HUES64 (cell line): ENCODE measurements at regions not wholly inside any gene's neighbourhood (a gene's known extent, or its start where the extent isn't known, plus 50 kb on each side); places are given as distances from the start of the nearest gene placed in this dataset.
"Not testable (repeated sequence)": the region's sequence is repeated elsewhere in the genome, so short reads cannot be mapped to it uniquely, and the experiment has no call there.

Source experiments
- H3K27ac ChIP-seq: 2 replicates; pipeline ENCODE4 v1.7.0; 2013; ENCODE audit warnings: low read depth, low read length, inconsistent platforms
- H3K27me3 ChIP-seq: 2 replicates; pipeline ENCODE4 v1.6.1; 2013; ENCODE audit warnings: mild to moderate bottlenecking, low read length; ENCODE audit not compliant: insufficient read depth
- H3K36me3 ChIP-seq: 2 replicates; pipeline ENCODE4 v1.6.1; 2013; ENCODE audit warnings: mild to moderate bottlenecking, low read length; ENCODE audit not compliant: insufficient read depth
- H3K4me1 ChIP-seq: 2 replicates; pipeline ENCODE4 v1.6.1; 2013; ENCODE audit warnings: mild to moderate bottlenecking, low read length, moderate library complexity; ENCODE audit not compliant: insufficient read depth
- H3K4me3 ChIP-seq: 2 replicates; pipeline ENCODE4 v1.5.1; 2013; ENCODE audit warnings: mild to moderate bottlenecking, low read length, moderate library complexity
- H3K9ac ChIP-seq: 2 replicates; pipeline ENCODE4 v1.6.1; 2013; ENCODE audit warnings: mild to moderate bottlenecking, low read depth, low read length
- H3K9me3 ChIP-seq: 2 replicates; pipeline ENCODE4 v1.6.1; 2013; ENCODE audit warnings: low read depth, low read length; ENCODE audit not compliant: insufficient read depth
- WGBS: fragments of 150-250, 120-280 bp; methylation state at CpG from one replicate; pipeline ENCODE4 v1.1.7; 2013; ENCODE audit warnings: missing lambda C conversion rate; 5-methylcytosine and 5-hydroxymethylcytosine counted together

DNA sequence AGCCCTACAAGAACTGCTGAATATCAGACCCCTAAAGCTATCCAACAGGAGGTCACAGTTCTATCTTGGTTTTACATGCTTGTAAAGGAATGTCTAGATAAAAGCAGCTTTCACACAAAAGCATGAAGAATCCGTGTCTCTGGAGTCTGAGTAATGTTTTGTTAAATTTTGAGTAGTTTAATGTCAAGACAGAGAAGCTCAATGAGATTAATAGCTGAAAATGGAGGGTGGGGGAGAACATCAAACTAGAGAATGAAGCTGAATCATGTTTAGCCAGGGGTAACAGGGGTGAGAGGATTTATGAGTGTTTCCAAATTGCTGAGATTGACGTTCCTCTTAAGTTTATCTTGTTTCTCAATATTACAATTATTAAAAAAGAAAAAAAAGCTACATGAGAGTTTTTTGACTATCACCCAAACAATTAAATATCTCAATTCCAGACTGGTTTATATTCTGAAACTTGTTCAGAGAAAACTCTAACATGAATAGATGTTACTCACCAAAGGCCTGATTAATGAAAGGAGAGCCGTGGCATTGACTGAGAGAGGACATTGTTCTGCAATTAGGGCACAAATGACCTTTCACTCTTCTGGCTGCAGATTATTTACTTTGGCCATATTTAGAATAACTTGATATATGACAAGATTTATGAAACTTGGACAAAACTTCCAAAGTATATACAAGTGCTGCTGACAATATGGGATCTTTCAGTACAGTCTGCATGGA is 266.4 kb upstream of the ETAA1 start:
- Histone ChIP-seq H3K4me1 (no peaks in the 10 kb centered on the region), H3K27ac (no peak overlapping the region), H3K36me3 (no peaks in the 10 kb centered on the region), H3K27me3 (no peaks in the 10 kb centered on the region), H3K9ac (no peak overlapping the region), H3K4me3 (no peak overlapping the region), H3K9me3 (no peaks in the 10 kb centered on the region)
- WGBS: 92% methylated on average over 2 of the region's 3 CpGs

DNA sequence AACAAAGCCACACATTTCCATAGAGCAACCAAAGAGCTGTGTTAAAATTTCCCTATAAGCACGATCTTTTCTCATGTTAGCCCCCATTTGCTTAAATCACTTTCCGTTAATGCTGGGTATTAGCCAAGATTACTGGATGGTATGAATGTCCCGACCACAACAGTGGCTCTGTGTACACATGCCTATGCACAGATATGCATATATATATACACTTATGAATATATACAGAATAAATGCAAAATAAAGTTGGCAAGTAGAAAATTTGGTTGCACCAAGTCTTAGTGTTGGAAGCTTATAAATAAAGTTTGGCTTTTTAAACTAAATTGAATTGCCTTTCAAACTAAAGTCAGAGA is 265.9 kb upstream of the ETAA1 start:
- Histone ChIP-seq H3K36me3 (no peaks in the 10 kb centered on the region), H3K9me3 (no peaks in the 10 kb centered on the region), H3K4me3 (no peak overlapping the region), H3K9ac (no peak overlapping the region), H3K27ac (no peak overlapping the region), H3K4me1 (no peaks in the 10 kb centered on the region), H3K27me3 (no peaks in the 10 kb centered on the region)
- 100% methylated on average over 1 of the region's 3 CpGs for WGBS

DNA sequence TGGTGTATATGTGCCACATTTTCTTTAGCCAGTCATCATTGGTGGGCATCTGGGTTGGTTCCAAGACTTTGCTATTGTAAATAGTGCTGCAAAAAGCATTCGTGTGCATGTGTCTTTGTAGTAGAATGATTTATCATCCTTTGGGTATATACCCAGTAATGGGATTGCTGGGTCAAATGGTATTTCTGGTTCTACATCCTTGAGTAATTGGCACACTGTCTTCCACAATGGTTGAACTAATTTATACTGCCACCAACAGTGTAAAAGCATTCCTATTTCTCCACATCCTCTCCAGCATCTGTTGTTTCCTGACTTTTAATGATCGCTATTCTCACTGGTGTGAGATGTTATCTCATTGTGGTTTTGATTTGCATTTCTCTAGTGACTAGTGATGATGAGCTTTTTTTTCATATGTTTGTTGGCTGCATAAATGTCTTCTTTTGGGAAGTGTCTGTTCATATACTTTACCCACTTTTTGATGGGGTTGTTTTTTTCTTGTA is 264.6 kb upstream of the ETAA1 start:
- not testable (repeated sequence) for H3K4me1 ChIP-seq, H3K27ac ChIP-seq, H3K9me3 ChIP-seq, H3K36me3 ChIP-seq, H3K9ac ChIP-seq, H3K27me3 ChIP-seq, H3K4me3 ChIP-seq
- WGBS: 97% methylated on average over 2 of the region's 2 CpGs

DNA sequence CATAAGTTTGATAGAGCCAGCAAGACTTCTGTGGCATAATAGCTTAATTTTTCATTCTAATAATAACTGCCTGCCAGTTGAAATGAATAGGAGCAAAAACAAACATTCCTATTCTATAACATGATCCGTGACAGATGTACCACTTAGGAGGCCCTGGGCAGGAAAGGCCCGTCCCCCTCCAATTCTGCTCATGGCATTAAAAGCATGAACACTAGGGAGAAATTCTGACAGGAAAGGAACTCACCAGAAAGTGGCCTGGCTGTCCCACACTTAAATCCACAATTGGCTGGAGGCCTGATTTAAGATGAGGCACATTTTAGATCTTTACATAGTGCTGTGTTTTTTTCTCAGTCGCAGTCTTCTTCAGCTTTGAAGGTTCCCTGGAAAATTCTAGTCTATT is 261.9 kb upstream of the ETAA1 start:
- Histone ChIP-seq H3K4me1 (no peaks in the 10 kb centered on the region), H3K9me3 (no peaks in the 10 kb centered on the region), H3K36me3 (no peaks in the 10 kb centered on the region), H3K27me3 (no peaks in the 10 kb centered on the region), H3K27ac (no peak overlapping the region), H3K4me3 (no peak overlapping the region), H3K9ac (no peak overlapping the region)
- 92% methylated on average over 3 of the region's 3 CpGs for WGBS

DNA sequence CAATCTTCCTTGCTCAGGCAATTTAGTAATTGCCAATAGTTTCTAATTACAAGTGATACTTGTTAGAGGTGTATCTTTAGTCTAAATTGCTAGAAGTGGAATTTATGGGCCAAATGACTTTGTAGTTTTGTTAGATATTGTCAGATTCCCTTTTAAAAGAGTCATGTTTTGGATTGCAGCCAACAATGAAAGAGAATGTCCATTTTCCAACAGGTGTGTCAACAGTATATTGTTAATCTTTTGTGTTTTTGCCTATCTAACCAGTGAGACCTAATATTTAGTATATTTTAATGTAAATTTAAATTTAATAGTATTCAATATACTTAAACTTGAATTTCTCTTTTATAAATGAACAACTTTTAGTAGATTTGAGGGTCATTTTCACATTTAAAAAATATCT is 259.4 kb upstream of the ETAA1 start:
- no peak overlapping the region for H3K27ac ChIP-seq
- no peaks in the 10 kb centered on the region for H3K36me3 ChIP-seq
- no peaks in the 10 kb centered on the region for H3K4me1 ChIP-seq
- no peak overlapping the region for H3K9ac ChIP-seq
- H3K27me3 ChIP-seq: no peaks in the 10 kb centered on the region
- no peak overlapping the region for H3K4me3 ChIP-seq
- no peaks in the 10 kb centered on the region for H3K9me3 ChIP-seq

DNA sequence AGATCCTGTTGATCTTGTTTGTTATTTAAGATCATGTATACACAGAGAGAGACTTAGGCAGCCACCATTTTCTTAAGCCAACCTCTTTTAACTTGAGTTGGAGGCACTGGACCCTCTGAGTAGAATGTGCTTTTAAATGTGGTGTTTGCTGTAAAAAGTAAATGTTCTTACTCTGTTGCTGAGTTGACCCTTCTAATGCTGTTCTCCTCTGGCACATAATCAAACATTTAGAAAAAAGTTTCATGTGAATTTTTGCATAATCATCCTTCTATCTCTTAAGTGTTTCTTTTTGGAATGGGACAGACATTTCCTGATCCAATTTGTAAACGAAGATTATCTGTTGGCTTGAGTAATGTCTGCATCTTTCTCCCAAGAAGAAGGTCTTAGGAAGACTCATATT is 255.1 kb upstream of the ETAA1 start:
- Histone ChIP-seq H3K4me1 (no peaks in the 10 kb centered on the region), H3K9ac (no peak overlapping the region), H3K4me3 (no peak overlapping the region), H3K27me3 (no peaks in the 10 kb centered on the region), H3K36me3 (no peaks in the 10 kb centered on the region), H3K27ac (no peak overlapping the region), H3K9me3 (no peaks in the 10 kb centered on the region)
- WGBS: 100% methylated on average over 1 of the region's 1 CpG

DNA sequence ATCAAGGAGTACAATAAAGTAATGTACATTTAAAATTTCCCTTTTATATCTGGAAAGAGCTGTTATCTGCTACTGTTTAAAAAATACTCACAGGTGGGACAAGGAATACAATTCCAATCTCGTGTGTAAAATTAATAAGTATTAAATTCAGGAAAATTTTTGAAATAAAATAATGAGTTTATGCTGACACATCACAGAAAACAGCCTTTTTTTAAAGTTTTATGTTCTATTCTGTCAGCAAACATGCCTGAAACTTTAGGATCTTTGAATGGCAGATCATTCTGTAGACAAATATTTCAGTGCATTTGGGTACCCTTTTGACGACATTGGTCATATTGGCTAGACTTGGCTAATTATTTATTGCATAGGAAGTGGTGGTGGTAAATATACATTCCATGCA is 254.4 kb upstream of the ETAA1 start:
- H3K9me3 ChIP-seq: no peaks in the 10 kb centered on the region
- H3K9ac ChIP-seq: no peak overlapping the region
- H3K36me3 ChIP-seq: no peaks in the 10 kb centered on the region
- no peaks in the 10 kb centered on the region for H3K4me1 ChIP-seq
- no peak overlapping the region for H3K4me3 ChIP-seq
- 97% methylated on average over 1 of the region's 2 CpGs for WGBS
- no peak overlapping the region for H3K27ac ChIP-seq
- no peaks in the 10 kb centered on the region for H3K27me3 ChIP-seq

DNA sequence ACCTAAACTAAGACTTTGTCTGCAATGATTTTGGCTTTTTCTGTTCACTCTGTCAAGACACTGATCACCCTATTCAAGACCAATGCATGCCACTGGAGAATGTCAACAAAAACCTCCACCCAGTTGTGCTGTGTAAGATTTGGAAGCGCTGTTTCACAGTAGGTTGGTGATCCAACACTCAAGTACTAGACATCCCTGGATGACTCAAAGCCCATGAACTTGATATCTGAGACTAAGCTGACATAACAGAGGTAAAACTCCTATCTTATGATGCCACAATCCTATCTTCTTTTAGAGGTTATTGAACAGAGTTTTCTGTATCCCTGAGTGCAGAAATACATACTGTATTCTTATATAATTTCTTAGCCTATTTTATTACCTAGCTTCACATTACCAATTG is 251.3 kb upstream of the ETAA1 start:
- no peak overlapping the region for H3K9ac ChIP-seq

DNA sequence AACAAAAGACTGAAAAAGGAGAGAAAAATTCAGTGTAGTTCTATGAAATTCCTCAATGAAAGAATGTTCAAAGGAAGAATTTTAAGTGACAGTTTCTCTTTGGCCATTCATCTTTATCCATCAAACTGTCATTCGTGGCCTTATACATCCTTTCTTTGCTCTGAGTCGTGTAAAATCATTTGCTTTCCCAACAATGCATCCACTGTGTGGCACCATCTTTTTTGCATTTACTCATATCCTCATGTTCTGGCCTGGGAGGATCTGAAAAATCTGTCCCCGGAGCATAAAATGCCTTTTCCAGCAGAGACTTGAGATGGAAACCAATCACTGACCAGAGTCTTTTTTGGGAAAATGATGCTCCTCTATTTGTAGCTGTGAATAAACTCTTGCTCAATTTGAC is 240.3 kb upstream of the ETAA1 start:
- Histone ChIP-seq H3K9ac (no peak overlapping the region), H3K27ac (no peak overlapping the region), H3K4me1 (no peaks in the 10 kb centered on the region), H3K36me3 (no peaks in the 10 kb centered on the region), H3K4me3 (no peak overlapping the region), H3K27me3 (no peaks in the 10 kb centered on the region), H3K9me3 (no peaks in the 10 kb centered on the region)
- 88% methylated on average over 3 of the region's 3 CpGs for WGBS

More for the DNA sequence above, 251.3 kb upstream of the ETAA1 start:
- Histone ChIP-seq H3K9me3 (no peaks in the 10 kb centered on the region), H3K27ac (no peak overlapping the region), H3K4me3 (no peak overlapping the region), H3K27me3 (no peaks in the 10 kb centered on the region), H3K4me1 (no peaks in the 10 kb centered on the region), H3K36me3 (no peaks in the 10 kb centered on the region)
- 100% methylated on average over 1 of the region's 1 CpG for WGBS

DNA sequence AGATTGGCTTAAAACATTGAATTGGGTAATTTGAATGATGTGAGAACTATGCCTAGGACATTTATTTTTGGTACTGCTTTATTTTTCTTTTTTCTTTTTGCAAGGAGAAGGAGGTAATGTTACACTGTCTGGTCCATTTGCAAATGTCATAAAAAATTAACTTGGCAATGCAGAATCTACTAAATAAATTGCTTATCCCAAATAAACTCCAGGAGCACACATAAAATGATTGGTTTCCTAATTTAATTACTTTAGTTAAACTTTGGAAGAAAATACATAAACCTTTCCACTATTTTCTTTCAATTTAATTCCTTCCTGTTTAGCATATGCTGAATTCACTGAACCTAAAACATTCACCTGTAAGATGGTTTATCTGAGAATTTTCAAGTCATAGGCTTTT is 238.4 kb upstream of the ETAA1 start:
- Histone ChIP-seq H3K9me3 (no peaks in the 10 kb centered on the region), H3K36me3 (no peaks in the 10 kb centered on the region), H3K27ac (no peak overlapping the region), H3K27me3 (no peaks in the 10 kb centered on the region), H3K4me3 (no peak overlapping the region), H3K4me1 (no peaks in the 10 kb centered on the region), H3K9ac (no peak overlapping the region)

DNA sequence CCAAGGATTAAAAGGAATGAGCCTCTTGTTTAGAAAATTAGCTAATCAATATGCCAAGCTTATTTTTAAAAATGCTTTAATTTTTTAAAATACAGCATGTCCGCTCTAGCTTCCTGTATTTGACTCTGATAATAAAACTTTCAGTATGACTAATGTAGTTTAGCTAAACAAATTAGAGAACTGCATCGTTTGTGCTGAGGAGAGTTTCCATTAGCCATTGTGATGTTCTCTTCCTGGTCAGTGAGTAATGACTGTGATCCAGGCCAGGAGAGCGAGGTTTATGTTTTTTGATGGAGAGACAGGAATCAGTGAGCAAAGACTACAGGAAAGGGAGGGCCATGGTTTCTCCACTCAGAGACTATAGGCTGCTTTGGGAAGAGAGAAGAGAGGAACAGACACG is 237.2 kb upstream of the ETAA1 start:
- no peak overlapping the region for H3K27ac ChIP-seq
- H3K4me1 ChIP-seq: no peaks in the 10 kb centered on the region
- 90% methylated on average over 4 of the region's 4 CpGs for WGBS
- H3K4me3 ChIP-seq: no peak overlapping the region
- no peak overlapping the region for H3K9ac ChIP-seq
- H3K9me3 ChIP-seq: no peaks in the 10 kb centered on the region
- H3K36me3 ChIP-seq: no peaks in the 10 kb centered on the region
- H3K27me3 ChIP-seq: no peaks in the 10 kb centered on the region
